Urinary bladder (tissue), 3 donors: ENCODE measurements at regions not wholly inside any gene's neighbourhood (a gene's known extent, or its start where the extent isn't known, plus 50 kb on each side); places are given as distances from the start of the nearest gene placed in this dataset.

Experiments
- DNase-seq: peaks from one replicate; pipeline ENCODE4 v3.0.0-alpha.2; 2015; ENCODE audit errors: extremely low spot score
- H3K27ac ChIP-seq: one replicate; pipeline ENCODE4 v1.5.1; 2013; ENCODE audit warnings: low read depth, mild to moderate bottlenecking, moderate library complexity
- H3K36me3 ChIP-seq: one replicate; pipeline ENCODE4 v1.6.1; 2013; ENCODE audit warnings: mild to moderate bottlenecking, moderate library complexity; ENCODE audit not compliant: insufficient read depth
- H3K4me1 ChIP-seq: one replicate; pipeline ENCODE4 v1.6.1; 2013; ENCODE audit warnings: mild to moderate bottlenecking, moderate library complexity; ENCODE audit not compliant: insufficient read depth
- H3K4me3 ChIP-seq: one replicate; pipeline ENCODE4 v1.5.1; 2013; ENCODE audit warnings: low read depth, low read length
- WGBS: extraction: QIAGEN DNeasy Blood & Tissue Kit; methylation state at CpG from one replicate; pipeline ENCODE4 v1.1.7; 2013; 5-methylcytosine and 5-hydroxymethylcytosine counted together
- donor health status: healthy with polysubstance abuse.
- donor health status: healthy.

DNA sequence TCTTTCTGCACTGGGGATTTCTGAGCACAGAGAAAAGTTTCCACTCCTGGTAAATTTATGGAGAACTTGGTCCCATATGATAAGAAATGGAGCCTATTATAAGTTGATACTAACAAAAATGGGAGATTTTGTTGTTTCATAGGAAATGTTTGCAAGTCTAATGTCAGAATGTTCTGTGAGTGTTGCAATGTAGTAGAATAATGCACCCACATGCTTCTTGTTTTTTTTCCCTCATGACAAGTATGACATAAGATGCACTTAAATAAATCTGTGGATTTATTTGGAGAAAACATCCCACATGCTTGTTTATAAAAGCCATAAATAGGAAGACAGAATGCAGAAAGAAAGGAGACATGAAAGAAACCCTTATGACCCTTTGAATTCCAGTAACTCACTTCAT is 50.8 kb upstream of the KCNJ6 start:
- no peak for DNase-seq
- Histone ChIP-seq H3K4me1 (no peaks in the 10 kb centered on the region), H3K36me3 (no peaks in the 10 kb centered on the region), H3K4me3 (no peak overlapping the region), H3K27ac (no peak overlapping the region)

GRCh38 chr21:37968744-37969143 is 52.5 kb upstream of the KCNJ6 start:
- no peaks in the 10 kb centered on the region for H3K36me3 ChIP-seq
- WGBS, result 85% methylated on average over 3 of the region's 3 CpGs
- H3K4me3 ChIP-seq, result no peak overlapping the region
- no peaks in the 10 kb centered on the region for H3K4me1 ChIP-seq
- DNase-seq, result no peak
- no peak overlapping the region for H3K27ac ChIP-seq

DNA sequence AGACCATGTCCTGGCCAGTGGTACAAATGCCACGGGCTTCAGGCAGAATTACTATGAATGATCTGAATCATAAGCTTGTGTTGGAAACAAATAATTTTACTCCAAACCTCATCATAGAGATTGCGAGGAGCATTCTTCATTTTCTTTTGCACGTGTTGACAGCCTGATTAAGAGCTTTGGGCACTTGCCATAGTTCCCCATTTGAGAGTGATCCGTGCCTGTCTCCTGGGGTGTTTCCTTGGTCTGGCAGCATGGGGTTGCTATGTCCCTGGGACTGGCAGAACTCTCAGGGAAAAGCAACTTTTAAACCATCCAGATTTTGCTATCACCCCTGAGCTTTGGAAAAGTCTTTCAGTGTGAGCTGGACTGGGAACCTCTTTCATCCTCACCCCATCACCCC is 54.3 kb upstream of the KCNJ6 start:
- Histone ChIP-seq H3K4me1 (no peaks in the 10 kb centered on the region), H3K27ac (no peak overlapping the region), H3K4me3 (no peak overlapping the region), H3K36me3 (no peaks in the 10 kb centered on the region)
- DNase-seq, result no peak
- WGBS, result 45% methylated on average over 4 of the region's 4 CpGs

DNA sequence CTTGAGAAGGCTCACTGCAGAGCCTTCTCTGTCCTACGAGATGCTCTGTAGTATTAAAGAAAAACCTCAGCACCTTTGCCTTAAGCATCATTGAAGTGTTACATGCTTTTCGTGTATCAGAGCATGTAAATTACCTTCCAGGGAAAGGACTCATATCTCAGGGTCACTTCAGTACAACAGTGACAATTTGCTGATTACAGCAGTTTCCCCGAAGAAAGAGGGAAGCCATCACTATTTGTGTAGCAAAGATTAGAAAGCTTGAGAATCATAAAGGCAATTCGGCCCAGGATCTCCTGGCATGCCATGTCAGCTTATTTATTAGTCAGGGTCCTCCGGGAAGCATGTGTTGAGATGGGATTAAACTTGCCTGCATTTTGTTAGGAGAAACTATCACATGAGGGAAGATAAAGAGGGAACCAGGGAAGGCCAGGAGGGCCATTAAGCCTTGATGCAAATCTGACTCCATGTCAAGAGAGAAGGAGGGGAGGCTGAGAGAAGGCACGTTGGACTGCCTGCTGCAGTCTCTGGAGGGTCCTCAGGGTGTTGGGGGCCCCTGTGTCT is 55.2 kb upstream of the KCNJ6 start:
- WGBS, result 45% methylated on average over 6 of the region's 6 CpGs
- no peak for DNase-seq
- Histone ChIP-seq H3K36me3 (no peaks in the 10 kb centered on the region), H3K27ac (no peak overlapping the region), H3K4me3 (no peak overlapping the region), H3K4me1 (no peaks in the 10 kb centered on the region)

DNA sequence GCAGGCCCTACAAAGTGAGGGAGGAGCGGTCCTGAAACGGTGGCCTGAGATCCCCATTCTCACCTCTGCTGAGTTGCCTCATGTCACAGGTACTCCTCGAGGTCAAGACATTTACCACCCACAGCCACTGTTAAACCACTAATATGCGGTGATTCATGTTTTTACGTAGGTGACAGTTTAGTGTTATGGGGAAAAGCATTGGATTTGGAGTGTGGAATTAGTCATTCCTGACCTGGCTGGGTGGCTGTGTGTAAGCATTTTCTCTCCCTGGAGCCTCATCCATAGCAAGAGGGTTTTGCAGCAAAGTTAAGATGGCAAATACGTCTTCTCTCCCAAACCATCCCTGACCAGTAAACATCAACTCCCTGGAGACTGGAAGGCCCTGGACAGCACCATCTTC is 57.8 kb upstream of the KCNJ6 start:
- Histone ChIP-seq H3K36me3 (no peaks in the 10 kb centered on the region), H3K4me3 (no peak overlapping the region), H3K27ac (no peak overlapping the region), H3K4me1 (no peaks in the 10 kb centered on the region)
- no peak for DNase-seq
- WGBS, result 92% methylated on average over 6 of the region's 6 CpGs

- no peak overlapping the region for H3K4me3 ChIP-seq
- H3K4me1 ChIP-seq, result no peaks in the 10 kb centered on the region
- no peak overlapping the region for H3K27ac ChIP-seq
- WGBS, result 88% methylated on average over 2 of the region's 2 CpGs
- H3K36me3 ChIP-seq, result no peaks in the 10 kb centered on the region
- no peak for DNase-seq
Observed at GRCh38 chr21:37982496-37983318, 66.5 kb upstream of the KCNJ6 start.

DNA sequence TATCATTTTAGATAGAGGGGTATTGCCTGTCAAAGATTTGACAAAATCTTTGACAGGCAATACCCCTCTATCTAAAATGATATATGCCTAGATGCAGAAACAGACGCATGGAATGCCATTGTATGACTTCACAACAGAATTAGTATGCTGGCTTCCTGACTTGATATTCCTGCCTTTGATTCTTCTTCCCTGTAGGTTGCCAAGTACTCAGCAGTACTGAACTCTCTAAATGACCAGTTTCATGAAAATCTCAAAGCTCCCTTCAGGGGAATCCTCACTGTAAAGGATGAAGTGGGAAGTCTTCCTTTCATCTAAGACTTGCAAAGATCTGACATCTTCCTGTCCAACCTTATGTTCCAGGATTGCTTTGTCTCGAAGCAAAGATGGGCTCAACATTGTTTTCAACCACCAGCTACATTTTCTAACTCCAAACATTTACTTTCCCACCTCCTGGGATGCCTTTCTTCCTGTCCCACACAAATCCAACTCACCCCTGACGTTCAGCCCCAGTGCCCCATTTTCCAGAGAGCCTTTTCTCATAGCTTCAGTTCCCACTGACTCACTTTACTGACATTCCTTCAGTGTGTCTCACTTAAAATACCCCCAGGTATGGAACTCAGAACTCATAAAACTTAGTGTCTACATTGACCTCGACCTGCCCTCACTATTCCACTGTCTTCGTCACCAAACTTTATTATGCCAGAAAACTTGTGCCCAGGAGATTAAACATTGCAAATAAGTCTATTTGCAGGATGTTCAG is 67.3 kb upstream of the KCNJ6 start:
- H3K4me3 ChIP-seq, result no peak overlapping the region
- H3K27ac ChIP-seq, result no peak overlapping the region
- H3K36me3 ChIP-seq, result no peaks in the 10 kb centered on the region
- WGBS, result 53% methylated on average over 5 of the region's 5 CpGs
- DNase-seq, result no peak
- no peaks in the 10 kb centered on the region for H3K4me1 ChIP-seq

DNA sequence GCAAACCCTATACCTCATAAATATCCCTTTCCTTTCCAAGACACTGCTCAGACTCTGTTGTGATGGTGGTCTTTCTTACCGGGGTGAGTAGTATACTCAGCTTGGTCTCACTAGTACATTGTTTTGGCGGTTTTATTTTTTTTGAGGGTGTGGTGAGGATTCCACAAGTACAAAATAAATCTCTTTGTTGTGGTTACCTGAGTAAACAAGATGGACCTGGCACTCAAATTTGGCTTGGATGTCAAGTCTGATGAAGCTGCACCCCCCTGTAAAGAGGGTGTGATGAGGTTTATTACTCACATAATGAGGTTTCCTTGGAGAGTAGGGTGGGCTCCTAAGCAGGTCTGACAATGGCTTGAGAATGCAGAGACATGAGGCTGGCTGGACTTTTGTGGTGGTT is 68.2 kb upstream of the KCNJ6 start:
- DNase-seq, result no peak
- no peak overlapping the region for H3K27ac ChIP-seq
- H3K4me1 ChIP-seq, result no peaks in the 10 kb centered on the region
- H3K4me3 ChIP-seq, result no peak overlapping the region
- H3K36me3 ChIP-seq, result no peaks in the 10 kb centered on the region
- WGBS, result 81% methylated on average over 2 of the region's 2 CpGs

DNA sequence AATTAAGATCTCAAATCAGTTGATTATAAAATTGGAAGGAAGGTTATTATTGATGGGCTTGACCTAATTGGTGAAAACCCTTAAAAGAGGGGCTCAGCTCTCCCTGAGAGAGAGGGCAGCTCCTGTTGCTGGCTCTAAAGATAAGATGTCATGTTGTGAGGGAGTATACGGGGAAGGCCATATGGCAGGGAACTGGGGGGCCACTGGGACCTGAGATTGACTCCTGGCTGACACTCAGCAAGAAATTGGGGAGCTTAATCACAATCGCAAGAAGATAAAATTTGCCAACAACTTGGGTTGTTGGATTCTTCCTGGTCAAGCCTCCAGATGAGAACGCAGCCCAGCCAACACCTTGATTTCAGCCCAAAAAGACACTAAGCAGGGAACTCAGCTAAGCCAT is 69.7 kb upstream of the KCNJ6 start:
- 57% methylated on average over 3 of the region's 3 CpGs for WGBS
- no peaks in the 10 kb centered on the region for H3K36me3 ChIP-seq
- no peak overlapping the region for H3K27ac ChIP-seq

DNA sequence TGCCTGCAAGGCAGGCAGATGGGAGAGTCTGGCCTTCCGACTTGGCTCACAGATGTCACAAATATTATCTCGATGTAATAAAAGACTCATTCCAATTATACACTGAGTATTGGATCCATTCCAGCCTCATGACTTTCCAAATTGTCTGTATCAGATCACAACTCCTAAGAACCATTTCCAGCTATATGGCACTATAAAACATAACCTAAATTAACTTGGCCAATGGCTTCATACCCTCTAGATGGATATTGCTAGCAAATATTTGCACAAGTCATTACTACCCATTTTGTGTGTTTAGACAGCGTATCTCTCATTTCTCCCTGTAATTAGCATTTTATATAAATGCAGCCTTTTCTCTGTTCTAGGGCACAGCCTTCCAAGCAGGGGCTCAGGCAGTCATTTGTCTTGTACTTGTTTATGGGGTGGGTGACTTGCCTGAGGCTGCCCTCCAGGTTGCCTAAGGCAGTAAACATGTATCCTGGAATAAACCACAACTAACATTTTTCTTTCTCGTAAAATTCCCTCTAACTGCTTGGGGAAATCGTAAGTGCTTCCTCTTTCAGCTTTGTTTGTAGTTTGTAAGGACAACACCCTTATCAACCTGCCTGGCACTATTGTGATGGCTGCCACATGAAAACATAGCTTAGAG is 70.6 kb upstream of the KCNJ6 start:
- no peaks in the 10 kb centered on the region for H3K4me1 ChIP-seq
- DNase-seq, result peak; percentile 42
- WGBS, result 22% methylated on average over 5 of the region's 5 CpGs

More for the DNA sequence above, 69.7 kb upstream of the KCNJ6 start:
- Histone ChIP-seq H3K4me3 (no peak overlapping the region), H3K4me1 (no peaks in the 10 kb centered on the region)
- DNase-seq, result no peak

DNA sequence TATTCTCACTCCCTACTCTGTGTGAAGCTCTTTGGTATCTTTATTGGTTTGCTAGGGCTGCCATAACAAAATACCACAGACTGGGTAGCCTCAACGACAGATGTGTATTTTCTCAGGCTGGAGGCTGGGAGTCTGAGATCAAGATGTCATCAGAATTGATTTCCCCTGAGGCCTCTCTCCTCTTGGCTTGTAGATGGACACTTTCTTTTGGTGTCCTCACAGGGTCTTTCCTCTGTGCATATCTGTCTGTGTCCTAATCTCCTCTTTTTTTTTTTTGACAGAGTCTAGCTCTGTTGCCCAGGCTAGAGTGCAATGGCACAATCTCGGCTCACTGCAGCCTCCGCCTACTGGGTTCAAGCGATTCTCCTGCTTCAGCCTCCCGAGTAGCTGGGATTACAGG is 71.4 kb upstream of the KCNJ6 start:
- no peak for DNase-seq
- H3K4me1 ChIP-seq, result no peaks in the 10 kb centered on the region
- WGBS, result 84% methylated on average over 5 of the region's 5 CpGs
- no peak overlapping the region for H3K27ac ChIP-seq
- no peak overlapping the region for H3K4me3 ChIP-seq
- H3K36me3 ChIP-seq, result no peaks in the 10 kb centered on the region

More for the DNA sequence above, 70.6 kb upstream of the KCNJ6 start:
- H3K27ac ChIP-seq, result no peak overlapping the region
- H3K36me3 ChIP-seq, result no peaks in the 10 kb centered on the region
- H3K4me3 ChIP-seq, result no peak overlapping the region

GRCh38 chr21:37993071-37993470 is 76.8 kb upstream of the KCNJ6 start:
- 65% methylated on average over 1 of the region's 1 CpG for WGBS
- Histone ChIP-seq H3K36me3 (no peaks in the 10 kb centered on the region), H3K27ac (no peak overlapping the region), H3K4me1 (no peaks in the 10 kb centered on the region), H3K4me3 (no peak overlapping the region)
- DNase-seq, result no peak

DNA sequence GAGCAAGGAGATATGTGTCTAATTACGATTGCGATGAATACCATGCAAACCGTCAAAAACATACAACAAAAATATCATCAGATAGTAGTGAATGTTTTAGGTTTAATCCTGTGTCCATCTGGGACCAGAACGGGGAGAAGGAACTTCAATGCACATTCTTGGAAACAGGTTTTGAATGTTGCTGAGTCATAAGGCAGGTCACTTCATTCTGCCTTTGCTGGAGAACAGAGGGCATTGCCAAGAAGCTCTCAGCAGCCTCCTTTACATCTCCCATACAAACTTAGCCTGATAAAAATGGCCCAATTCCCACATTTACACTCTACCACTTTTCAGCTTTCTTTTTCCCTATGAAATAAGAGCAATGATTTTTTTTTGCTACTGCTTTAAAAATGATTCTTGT is 78.0 kb upstream of the KCNJ6 start:
- WGBS, result 57% methylated on average over 4 of the region's 4 CpGs
- DNase-seq, result no peak

GRCh38 chr21:38012672-38013071 is 96.4 kb upstream of the KCNJ6 start:
- WGBS, result 68% methylated on average over 4 of the region's 4 CpGs
- Histone ChIP-seq H3K4me1 (no peaks in the 10 kb centered on the region), H3K4me3 (no peak overlapping the region), H3K36me3 (no peaks in the 10 kb centered on the region), H3K27ac (no peak overlapping the region)
- no peak for DNase-seq

More for the DNA sequence above, 78.0 kb upstream of the KCNJ6 start:
- H3K4me3 ChIP-seq, result no peak overlapping the region
- H3K36me3 ChIP-seq, result no peaks in the 10 kb centered on the region
- H3K4me1 ChIP-seq, result no peaks in the 10 kb centered on the region
- H3K27ac ChIP-seq, result no peak overlapping the region
